ENCODE measurements at regions not wholly inside any gene's neighbourhood (a gene's known extent, or its start where the extent isn't known, plus 50 kb on each side); places are given as distances from the start of the nearest gene placed in this dataset.

DNA sequence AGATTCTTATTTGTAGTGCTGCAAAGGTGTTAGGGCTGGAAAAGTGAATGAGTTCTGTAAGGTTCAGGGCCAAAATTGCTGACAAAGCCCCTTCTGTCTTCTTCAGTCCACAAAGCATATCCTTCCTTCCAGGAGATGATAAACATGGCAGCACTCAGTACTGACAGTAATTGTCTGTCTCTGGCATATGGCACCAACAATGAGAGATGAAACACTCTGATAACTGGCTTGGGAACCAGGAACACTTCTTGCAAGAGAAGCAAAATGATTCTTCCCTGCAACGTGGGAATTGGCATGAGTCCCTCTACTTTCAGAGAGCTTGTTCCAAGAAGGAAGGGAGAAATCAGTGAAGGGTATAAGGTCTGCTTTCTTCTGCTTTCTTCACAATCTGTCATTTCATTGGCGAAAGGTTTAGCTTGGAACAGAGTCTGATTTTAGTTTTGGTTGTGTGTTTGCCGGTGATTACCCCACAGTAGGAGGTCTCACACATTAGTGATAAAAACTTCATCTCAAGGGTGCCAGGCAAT lies 963.3 kb downstream of the NLGN4X start:
- Histone ChIP-seq H3K4me3 (ENCODE audit: low read length) (no peak overlapping the region), H3K27ac (ENCODE audit: low read length) (no peak overlapping the region), H3K9me3 (ENCODE audit: control insufficient read depth, low read depth, low read length) (no peaks in the 10 kb centered on the region), H3K4me1 (ENCODE audit: control insufficient read depth, insufficient read depth, low read length) (no peaks in the 10 kb centered on the region), H3K36me3 (ENCODE audit: control insufficient read depth, insufficient read depth, low read length) (no peaks in the 10 kb centered on the region), H3K27me3 (ENCODE audit: control insufficient read depth, insufficient read depth, low read length) (no peaks in the 10 kb centered on the region)
- no CpG with 5 or more reads among the region's 3 CpGs for WGBS (ENCODE audit: insufficient coverage, low lambda C conversion rate)
- DNase-seq: no peak

DNA sequence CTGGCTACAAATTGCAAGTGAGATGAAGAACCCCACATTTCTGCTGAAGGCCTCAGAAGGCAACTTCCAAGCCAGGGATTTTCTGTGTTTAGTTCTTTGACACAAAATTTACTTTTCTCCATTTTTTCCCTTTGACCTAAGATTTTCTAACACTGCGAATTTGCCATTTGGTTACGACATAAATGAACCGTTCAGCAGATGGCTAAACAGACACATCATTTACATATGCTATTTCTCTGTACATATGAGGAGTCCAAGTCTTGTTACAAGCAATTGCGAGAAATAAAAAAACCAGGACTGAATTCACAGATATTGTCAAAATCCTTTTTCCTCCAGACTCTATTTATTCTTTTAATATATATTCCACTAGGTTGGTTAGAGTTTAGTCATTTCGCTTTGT lies 978.6 kb downstream of the NLGN4X start:
- no CpG with 5 or more reads among the region's 5 CpGs for WGBS (ENCODE audit: insufficient coverage, low lambda C conversion rate)
- Histone ChIP-seq H3K27me3 (ENCODE audit: control insufficient read depth, insufficient read depth, low read length) (no peaks in the 10 kb centered on the region), H3K27ac (ENCODE audit: low read length) (no peak overlapping the region), H3K36me3 (ENCODE audit: control insufficient read depth, insufficient read depth, low read length) (no peaks in the 10 kb centered on the region), H3K4me1 (ENCODE audit: control insufficient read depth, insufficient read depth, low read length) (no peaks in the 10 kb centered on the region), H3K4me3 (ENCODE audit: low read length) (no peak overlapping the region), H3K9me3 (ENCODE audit: control insufficient read depth, low read depth, low read length) (no peaks in the 10 kb centered on the region)
- no peak for DNase-seq

DNA sequence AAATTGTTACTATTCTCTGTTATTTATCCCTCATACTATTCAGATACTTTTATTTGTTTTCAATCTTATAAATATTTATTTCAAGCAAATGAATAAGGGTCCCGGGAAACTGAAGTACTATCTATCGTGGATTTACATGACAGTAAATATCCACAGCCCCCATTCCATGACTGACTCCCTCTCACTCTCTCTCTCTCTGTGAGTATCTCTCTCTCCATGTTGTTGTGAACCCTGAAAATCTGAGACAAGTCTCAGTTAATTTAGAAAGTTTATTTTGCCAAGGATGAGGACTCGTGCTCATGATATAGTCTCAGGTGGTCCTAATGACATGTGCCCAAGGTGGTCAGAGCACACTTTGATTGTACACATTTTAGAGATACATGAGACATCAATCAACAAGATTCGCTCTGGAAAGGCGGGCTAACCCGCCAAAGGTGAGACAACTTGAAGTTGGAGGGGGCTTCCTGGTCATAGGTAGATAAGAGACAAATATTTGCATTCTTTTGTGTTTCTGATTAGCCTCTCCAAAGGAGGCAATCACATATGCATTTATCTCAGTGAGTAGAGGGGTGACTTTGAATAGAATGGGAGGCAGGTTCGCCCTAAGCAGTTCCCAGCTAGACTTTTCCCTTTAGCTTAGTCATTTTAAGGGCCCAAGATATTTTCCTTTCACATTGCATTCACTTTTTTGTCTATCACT lies 986.4 kb downstream of the NLGN4X start:
- H3K4me1 ChIP-seq (ENCODE audit: control insufficient read depth, insufficient read depth, low read length): no peaks in the 10 kb centered on the region
- no peaks in the 10 kb centered on the region for H3K9me3 ChIP-seq (ENCODE audit: control insufficient read depth, low read depth, low read length)
- no peaks in the 10 kb centered on the region for H3K27me3 ChIP-seq (ENCODE audit: control insufficient read depth, insufficient read depth, low read length)
- no CpG with 5 or more reads among the region's 7 CpGs for WGBS (ENCODE audit: insufficient coverage, low lambda C conversion rate)
- no peak overlapping the region for H3K27ac ChIP-seq (ENCODE audit: low read length)
- no peaks in the 10 kb centered on the region for H3K36me3 ChIP-seq (ENCODE audit: control insufficient read depth, insufficient read depth, low read length)
- no peak overlapping the region for H3K4me3 ChIP-seq (ENCODE audit: low read length)
- no peak for DNase-seq

DNA sequence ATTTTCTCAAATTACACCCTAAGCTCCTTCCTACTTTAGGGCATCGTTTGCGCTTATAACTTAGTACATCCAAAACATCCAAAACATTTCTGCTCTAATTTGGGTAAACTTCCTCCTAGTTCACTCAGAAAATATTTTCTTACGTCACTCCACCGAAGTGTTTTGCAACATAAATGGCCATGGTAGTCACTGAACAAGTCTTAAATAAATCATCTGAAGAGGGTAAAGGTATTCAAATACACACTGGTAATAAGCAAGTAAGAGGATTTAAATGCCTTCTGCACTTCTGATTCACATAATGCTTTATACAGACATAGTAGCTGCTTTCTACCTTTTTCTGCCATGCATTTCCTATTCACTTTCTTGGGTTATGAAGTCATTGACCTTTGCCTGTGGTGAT lies 991.9 kb downstream of the NLGN4X start:
- DNase-seq: no peak
- Histone ChIP-seq H3K9me3 (ENCODE audit: control insufficient read depth, low read depth, low read length) (no peaks in the 10 kb centered on the region), H3K36me3 (ENCODE audit: control insufficient read depth, insufficient read depth, low read length) (no peaks in the 10 kb centered on the region), H3K4me3 (ENCODE audit: low read length) (no peak overlapping the region), H3K4me1 (ENCODE audit: control insufficient read depth, insufficient read depth, low read length) (no peaks in the 10 kb centered on the region), H3K27ac (ENCODE audit: low read length) (no peak overlapping the region), H3K27me3 (ENCODE audit: control insufficient read depth, insufficient read depth, low read length) (no peaks in the 10 kb centered on the region)
- no CpG with 5 or more reads among the region's 4 CpGs for WGBS (ENCODE audit: insufficient coverage, low lambda C conversion rate)

DNA sequence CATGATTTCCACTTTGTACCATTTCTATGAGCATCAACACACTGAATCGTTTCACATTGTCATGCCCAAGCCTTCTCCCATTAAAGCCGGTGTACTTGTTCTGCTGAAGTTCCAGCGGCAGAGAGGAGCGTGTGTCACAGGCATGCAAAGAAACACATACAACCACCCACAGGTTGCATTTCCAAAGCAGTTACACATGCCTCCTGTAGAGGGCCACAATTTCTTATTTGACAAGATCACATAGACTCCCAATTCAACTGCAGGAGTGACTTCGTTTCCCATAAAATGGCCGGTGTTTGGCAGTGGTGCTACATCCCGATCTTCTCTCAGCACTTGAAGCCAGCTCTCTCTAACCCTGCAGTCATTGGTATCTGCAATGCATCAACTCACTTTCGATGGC lies 992.6 kb downstream of the NLGN4X start:
- H3K4me1 ChIP-seq (ENCODE audit: control insufficient read depth, insufficient read depth, low read length): no peaks in the 10 kb centered on the region
- no CpG with 5 or more reads among the region's 8 CpGs for WGBS (ENCODE audit: insufficient coverage, low lambda C conversion rate)

DNA sequence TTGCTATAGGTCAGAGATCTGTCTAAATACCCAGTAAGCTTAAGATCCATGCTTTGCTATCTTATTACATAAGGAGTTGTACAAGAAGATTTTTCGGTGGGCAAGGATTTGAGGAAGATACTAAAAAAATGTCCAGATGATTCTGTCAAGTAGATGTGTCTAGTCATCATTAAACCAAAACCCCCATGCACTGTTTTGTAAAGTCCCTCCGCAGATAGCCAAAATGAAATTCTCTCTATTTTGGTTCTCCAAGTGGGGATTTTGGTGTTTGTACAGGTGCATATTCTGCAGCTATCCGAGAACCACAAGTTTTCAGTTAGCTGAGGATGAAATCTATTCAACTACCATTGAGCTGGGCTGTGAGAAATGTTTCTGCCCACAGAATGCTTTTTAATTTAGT lies 994.8 kb downstream of the NLGN4X start:
- Histone ChIP-seq H3K4me1 (ENCODE audit: control insufficient read depth, insufficient read depth, low read length) (no peaks in the 10 kb centered on the region), H3K27ac (ENCODE audit: low read length) (no peak overlapping the region), H3K27me3 (ENCODE audit: control insufficient read depth, insufficient read depth, low read length) (no peaks in the 10 kb centered on the region), H3K4me3 (ENCODE audit: low read length) (no peak overlapping the region), H3K36me3 (ENCODE audit: control insufficient read depth, insufficient read depth, low read length) (no peaks in the 10 kb centered on the region), H3K9me3 (ENCODE audit: control insufficient read depth, low read depth, low read length) (no peaks in the 10 kb centered on the region)
- no peak for DNase-seq
- no CpG with 5 or more reads among the region's 3 CpGs for WGBS (ENCODE audit: insufficient coverage, low lambda C conversion rate)

More for the DNA sequence above, 992.6 kb downstream of the NLGN4X start:
- no peak overlapping the region for H3K27ac ChIP-seq (ENCODE audit: low read length)
- DNase-seq: no peak
- no peaks in the 10 kb centered on the region for H3K9me3 ChIP-seq (ENCODE audit: control insufficient read depth, low read depth, low read length)
- no peak overlapping the region for H3K4me3 ChIP-seq (ENCODE audit: low read length)
- H3K36me3 ChIP-seq (ENCODE audit: control insufficient read depth, insufficient read depth, low read length): no peaks in the 10 kb centered on the region
- no peaks in the 10 kb centered on the region for H3K27me3 ChIP-seq (ENCODE audit: control insufficient read depth, insufficient read depth, low read length)

DNA sequence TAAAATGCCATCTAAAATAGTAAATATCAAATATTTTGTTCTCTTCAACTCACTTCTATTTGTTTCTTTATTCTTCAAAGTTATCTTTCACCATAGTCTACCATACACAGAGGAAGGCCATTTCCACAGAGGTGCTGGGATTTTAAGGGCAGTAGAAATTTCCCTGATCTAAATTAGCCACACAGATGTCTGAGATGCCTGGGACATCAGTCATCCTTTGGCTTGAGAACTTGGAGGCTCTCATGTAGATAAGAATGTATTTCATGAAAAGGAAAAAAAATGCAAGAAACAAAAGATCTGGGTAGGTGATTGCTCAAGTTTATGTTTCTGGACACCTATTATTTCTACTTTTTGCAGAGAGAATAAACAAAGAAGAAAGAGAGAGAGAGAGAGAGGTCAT lies 1008.2 kb downstream of the NLGN4X start:
- Histone ChIP-seq H3K36me3 (ENCODE audit: control insufficient read depth, insufficient read depth, low read length) (no peaks in the 10 kb centered on the region), H3K4me1 (ENCODE audit: control insufficient read depth, insufficient read depth, low read length) (no peaks in the 10 kb centered on the region), H3K27ac (ENCODE audit: low read length) (no peak overlapping the region), H3K27me3 (ENCODE audit: control insufficient read depth, insufficient read depth, low read length) (no peaks in the 10 kb centered on the region), H3K4me3 (ENCODE audit: low read length) (no peak overlapping the region), H3K9me3 (ENCODE audit: control insufficient read depth, low read depth, low read length) (no peaks in the 10 kb centered on the region)
- DNase-seq: no peak

DNA sequence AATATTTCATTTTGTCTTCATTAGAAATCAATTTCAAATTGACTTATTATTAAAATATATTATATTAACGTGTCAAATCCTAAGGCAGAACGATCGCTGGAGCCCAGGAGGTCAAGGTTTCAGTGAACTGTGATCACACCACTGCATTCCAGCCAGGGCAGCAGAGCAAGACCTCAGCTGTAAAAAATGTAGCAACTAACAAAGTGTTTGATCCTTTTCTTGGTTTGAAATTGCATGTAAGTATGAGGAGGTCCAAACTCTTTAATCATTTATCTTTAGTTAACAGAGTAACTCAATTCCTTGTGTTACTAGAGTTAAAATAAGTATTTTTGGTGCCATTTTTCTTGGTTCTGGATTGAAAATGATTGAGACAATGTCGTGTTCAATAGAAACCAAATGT lies 1033.9 kb downstream of the NLGN4X start:
- Histone ChIP-seq H3K27ac (ENCODE audit: low read length) (no peak overlapping the region), H3K4me3 (ENCODE audit: low read length) (no peak overlapping the region), H3K36me3 (ENCODE audit: control insufficient read depth, insufficient read depth, low read length) (no peaks in the 10 kb centered on the region), H3K9me3 (ENCODE audit: control insufficient read depth, low read depth, low read length) (no peaks in the 10 kb centered on the region), H3K4me1 (ENCODE audit: control insufficient read depth, insufficient read depth, low read length) (no peaks in the 10 kb centered on the region), H3K27me3 (ENCODE audit: control insufficient read depth, insufficient read depth, low read length) (no peaks in the 10 kb centered on the region)
- no CpG with 5 or more reads among the region's 4 CpGs for WGBS (ENCODE audit: insufficient coverage, low lambda C conversion rate)
- DNase-seq: no peak

DNA sequence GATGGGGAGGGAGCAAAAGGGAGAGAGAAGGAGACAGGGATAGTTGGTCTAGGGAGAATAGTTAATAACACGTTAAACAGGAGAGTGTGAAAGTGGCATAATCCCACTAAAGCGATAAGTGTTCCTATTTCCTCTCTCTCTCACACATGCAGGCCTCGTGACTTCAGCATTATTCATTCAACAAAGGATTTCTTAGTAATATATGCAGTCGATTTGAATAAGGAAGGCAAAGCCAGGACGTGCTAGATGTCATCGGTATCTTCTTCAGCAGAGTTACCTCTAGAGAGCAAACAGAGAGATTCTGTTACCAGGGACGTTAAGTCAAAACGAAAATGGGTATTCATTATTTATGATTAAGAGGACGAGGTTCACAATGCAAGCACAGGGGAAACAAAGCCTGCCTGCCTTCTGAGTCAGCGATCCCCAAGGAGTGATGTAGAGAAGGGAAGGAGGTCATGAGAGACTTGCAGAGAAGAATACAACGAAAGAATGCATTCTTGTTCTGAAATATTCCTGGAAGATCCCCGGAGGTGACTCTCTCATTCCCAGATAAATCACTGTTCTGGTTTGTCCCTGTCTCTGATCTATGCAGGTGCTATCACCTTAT lies 1048.4 kb downstream of the NLGN4X start:
- no peak for DNase-seq
- Histone ChIP-seq H3K9me3 (ENCODE audit: control insufficient read depth, low read depth, low read length) (no peaks in the 10 kb centered on the region), H3K27ac (ENCODE audit: low read length) (no peak overlapping the region), H3K4me3 (ENCODE audit: low read length) (no peak overlapping the region), H3K27me3 (ENCODE audit: control insufficient read depth, insufficient read depth, low read length) (no peaks in the 10 kb centered on the region), H3K4me1 (ENCODE audit: control insufficient read depth, insufficient read depth, low read length) (no peaks in the 10 kb centered on the region), H3K36me3 (ENCODE audit: control insufficient read depth, insufficient read depth, low read length) (no peaks in the 10 kb centered on the region)
- no CpG with 5 or more reads among the region's 12 CpGs for WGBS (ENCODE audit: insufficient coverage, low lambda C conversion rate)

DNA sequence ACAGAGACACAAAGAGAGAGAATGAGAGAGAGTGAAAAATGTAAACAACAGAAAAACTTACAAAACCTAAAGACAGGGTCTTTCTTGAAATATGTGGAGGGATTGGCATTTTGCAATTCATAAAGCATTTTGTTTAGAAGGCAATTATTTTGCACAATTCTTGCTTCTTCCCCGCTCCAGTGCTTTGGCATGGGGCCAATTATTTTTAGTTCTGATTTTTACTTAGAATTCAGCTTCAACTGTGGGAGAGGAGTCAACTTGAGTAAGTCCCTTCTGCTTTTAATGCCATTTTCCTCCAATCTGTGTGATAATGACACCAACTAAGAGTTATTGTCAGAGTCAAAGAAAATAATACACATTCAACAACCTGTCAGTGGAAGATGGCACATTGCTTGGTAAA lies 1051.9 kb downstream of the NLGN4X start:
- Histone ChIP-seq H3K27ac (ENCODE audit: low read length) (no peak overlapping the region), H3K9me3 (ENCODE audit: control insufficient read depth, low read depth, low read length) (no peaks in the 10 kb centered on the region), H3K27me3 (ENCODE audit: control insufficient read depth, insufficient read depth, low read length) (no peaks in the 10 kb centered on the region), H3K4me1 (ENCODE audit: control insufficient read depth, insufficient read depth, low read length) (no peaks in the 10 kb centered on the region), H3K36me3 (ENCODE audit: control insufficient read depth, insufficient read depth, low read length) (no peaks in the 10 kb centered on the region), H3K4me3 (ENCODE audit: low read length) (no peak overlapping the region)
- WGBS (ENCODE audit: insufficient coverage, low lambda C conversion rate): no CpG with 5 or more reads among the region's 1 CpG
- DNase-seq: no peak

DNA sequence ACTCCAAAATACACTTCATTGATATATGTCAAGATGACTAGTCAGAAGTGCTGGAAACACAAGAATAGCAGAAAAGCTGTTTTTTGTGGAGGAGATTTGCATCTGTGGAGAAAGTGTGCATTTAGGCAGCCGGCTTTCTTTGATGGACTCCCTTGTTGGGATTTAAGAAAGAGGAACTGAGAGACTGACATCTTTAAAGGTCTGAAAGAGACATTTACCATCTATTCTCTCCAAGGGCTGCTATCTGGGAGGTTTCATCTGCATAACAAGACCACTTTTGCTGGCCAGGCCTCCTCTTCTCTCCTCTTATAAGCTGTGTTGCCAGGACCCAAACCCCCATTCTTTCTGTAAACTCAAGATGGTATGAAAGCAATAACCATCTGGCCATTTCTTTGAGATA lies 1065.0 kb downstream of the NLGN4X start:
- Histone ChIP-seq H3K27ac (ENCODE audit: low read length) (no peak overlapping the region), H3K4me1 (ENCODE audit: control insufficient read depth, insufficient read depth, low read length) (no peaks in the 10 kb centered on the region), H3K9me3 (ENCODE audit: control insufficient read depth, low read depth, low read length) (no peaks in the 10 kb centered on the region), H3K27me3 (ENCODE audit: control insufficient read depth, insufficient read depth, low read length) (no peaks in the 10 kb centered on the region), H3K36me3 (ENCODE audit: control insufficient read depth, insufficient read depth, low read length) (no peaks in the 10 kb centered on the region), H3K4me3 (ENCODE audit: low read length) (no peak overlapping the region)
- WGBS (ENCODE audit: insufficient coverage, low lambda C conversion rate): no CpG with 5 or more reads among the region's 1 CpG
- DNase-seq: no peak

All from large intestine (tissue), 3 donors.